ENCODE measurements at regions not wholly inside any gene's neighbourhood (a gene's known extent, or its start where the extent isn't known, plus 50 kb on each side); places are given as distances from the start of the nearest gene placed in this dataset.

DNA sequence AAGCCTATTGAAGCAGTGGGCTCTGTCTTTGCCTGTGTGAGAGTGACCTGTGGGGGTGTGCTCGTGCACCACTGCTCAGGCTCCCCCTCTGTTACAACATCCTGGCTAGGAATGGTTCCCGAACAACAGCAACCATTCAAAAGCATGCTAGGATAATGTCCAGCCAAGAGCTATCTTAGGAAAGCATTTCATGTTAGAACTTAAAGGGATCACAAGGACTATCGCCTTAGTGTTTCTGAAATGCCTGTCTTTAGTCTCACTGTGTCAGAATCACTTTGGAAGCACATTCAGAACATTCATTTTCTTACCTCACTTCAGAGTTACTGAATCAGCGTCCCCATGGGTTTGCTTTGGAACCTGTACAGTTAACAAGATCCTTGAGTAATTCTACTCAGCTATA is 134.9 kb upstream of the DSEL start:
- TF ChIP-seq, protein P1, sequence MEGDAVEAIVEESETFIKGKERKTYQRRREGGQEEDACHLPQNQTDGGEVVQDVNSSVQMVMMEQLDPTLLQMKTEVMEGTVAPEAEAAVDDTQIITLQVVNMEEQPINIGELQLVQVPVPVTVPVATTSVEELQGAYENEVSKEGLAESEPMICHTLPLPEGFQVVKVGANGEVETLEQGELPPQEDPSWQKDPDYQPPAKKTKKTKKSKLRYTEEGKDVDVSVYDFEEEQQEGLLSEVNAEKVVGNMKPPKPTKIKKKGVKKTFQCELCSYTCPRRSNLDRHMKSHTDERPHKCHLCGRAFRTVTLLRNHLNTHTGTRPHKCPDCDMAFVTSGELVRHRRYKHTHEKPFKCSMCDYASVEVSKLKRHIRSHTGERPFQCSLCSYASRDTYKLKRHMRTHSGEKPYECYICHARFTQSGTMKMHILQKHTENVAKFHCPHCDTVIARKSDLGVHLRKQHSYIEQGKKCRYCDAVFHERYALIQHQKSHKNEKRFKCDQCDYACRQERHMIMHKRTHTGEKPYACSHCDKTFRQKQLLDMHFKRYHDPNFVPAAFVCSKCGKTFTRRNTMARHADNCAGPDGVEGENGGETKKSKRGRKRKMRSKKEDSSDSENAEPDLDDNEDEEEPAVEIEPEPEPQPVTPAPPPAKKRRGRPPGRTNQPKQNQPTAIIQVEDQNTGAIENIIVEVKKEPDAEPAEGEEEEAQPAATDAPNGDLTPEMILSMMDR (IDR thresholded peaks at IDR 0.05; ENCODE audit: control insufficient read depth, extremely low read depth, insufficient read depth), result no peak
- H3K4me3 ChIP-seq (ENCODE audit: low read depth, low read length), result no peak overlapping the region
- DNase-seq (ENCODE audit: low read depth), result peak; percentile 38

DNA sequence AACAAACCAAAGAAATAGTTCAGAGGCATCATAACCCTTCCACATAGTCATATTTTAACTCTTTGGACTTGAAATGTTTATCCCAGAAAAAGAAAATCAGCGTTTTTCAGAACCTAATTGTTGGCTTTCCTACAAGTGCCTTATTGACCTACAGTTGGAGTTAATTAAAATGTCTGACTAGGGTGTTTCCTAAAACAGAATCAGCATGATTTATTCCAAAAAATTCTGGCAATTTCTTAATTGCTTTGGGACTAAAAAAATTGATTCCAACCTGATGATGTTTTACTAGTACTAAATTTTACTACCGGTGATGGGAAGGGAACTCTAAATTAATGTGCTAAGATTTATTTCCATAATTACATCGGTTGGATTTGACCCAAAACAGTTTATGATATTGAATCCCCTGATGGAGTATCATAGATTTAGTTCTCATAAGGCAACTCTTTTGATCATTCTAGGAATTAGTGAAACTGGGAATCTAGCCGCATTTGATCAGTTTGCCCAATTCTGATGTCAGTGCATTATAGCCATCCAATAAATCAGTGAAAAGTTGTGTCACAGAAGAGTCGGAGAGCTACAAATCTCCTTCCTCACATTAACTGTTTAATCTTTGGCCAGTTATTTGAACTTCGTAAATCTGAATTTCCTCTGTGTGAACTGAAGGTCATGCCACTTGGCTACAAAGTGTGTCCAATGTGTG is 134.3 kb upstream of the DSEL start:
- DNase-seq (ENCODE audit: low read depth), result no peak
- no peak overlapping the region for H3K4me3 ChIP-seq (ENCODE audit: low read depth, low read length)
- TF ChIP-seq, protein P1 (IDR thresholded peaks at IDR 0.05; ENCODE audit: control insufficient read depth, extremely low read depth, insufficient read depth), result no peak

DNA sequence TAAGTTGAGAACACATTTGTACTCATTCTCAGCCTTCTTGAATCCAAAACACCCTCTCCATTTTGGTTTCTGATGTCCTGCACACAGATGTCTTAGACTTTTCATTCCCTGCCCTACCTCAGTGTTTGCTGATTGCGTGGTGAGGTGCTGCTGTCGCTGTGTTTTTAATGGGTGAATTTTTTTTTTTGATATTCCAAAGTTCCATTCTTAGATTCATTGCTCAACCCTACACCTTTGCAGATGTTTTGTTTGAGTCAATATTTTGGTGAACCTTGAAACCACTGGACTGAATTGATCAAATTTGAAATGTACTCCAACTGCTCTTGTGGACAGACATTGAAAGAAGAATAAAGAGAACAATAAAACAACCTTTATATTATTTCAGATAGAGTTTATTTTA is 130.4 kb upstream of the DSEL start:
- no peak for DNase-seq (ENCODE audit: low read depth)
- TF ChIP-seq, protein P1 (IDR thresholded peaks at IDR 0.05; ENCODE audit: control insufficient read depth, extremely low read depth, insufficient read depth), result no peak

DNA sequence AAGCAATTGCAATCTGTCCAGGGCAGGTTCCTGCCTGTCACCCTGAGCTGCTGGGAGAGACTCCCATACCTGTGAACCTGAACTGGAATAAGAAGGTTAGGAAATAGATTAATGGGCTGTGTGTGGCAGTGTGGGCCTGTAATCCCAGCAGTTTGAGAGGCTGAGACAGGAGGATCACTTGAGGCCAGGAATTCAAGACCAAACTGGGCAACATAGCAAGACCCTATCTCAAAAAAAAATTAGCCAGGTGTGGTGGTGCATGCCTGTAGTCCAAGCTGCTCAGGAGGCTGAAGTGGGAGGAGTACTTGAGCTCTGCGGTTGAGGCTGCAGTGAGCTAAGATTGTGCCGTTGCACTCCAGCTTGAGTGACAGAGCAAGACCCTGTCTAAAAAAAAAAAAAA is 127.7 kb upstream of the DSEL start:
- TF ChIP-seq, protein P1 (IDR thresholded peaks at IDR 0.05; ENCODE audit: control insufficient read depth, extremely low read depth, insufficient read depth), result no peak
- no peak for DNase-seq (ENCODE audit: low read depth)
- H3K4me3 ChIP-seq (ENCODE audit: low read depth, low read length), result no peak overlapping the region

More for the DNA sequence above, 130.4 kb upstream of the DSEL start:
- H3K4me3 ChIP-seq (ENCODE audit: low read depth, low read length), result no peak overlapping the region

DNA sequence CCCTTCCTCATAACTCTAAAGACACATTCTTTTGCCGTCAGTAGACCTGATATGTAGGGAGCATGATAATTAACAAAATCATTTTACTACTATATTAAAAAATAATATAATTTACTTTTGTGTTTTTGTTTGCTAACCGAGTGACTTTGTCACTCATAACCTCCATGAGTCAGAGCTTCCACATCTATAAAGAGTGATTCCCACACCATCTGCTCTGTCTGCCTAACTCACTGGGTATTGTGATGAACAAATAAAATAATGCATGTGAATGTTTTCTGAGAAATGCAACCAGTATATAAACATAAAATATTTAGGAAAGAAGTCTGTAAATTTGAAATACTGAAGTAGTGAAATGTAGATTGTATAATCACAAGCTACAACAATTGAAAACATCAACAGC is 123.4 kb upstream of the DSEL start:
- H3K4me3 ChIP-seq (ENCODE audit: low read depth, low read length), result no peak overlapping the region
- TF ChIP-seq, protein P1 (IDR thresholded peaks at IDR 0.05; ENCODE audit: control insufficient read depth, extremely low read depth, insufficient read depth), result no peak
- DNase-seq (ENCODE audit: low read depth), result peak; percentile 26

DNA sequence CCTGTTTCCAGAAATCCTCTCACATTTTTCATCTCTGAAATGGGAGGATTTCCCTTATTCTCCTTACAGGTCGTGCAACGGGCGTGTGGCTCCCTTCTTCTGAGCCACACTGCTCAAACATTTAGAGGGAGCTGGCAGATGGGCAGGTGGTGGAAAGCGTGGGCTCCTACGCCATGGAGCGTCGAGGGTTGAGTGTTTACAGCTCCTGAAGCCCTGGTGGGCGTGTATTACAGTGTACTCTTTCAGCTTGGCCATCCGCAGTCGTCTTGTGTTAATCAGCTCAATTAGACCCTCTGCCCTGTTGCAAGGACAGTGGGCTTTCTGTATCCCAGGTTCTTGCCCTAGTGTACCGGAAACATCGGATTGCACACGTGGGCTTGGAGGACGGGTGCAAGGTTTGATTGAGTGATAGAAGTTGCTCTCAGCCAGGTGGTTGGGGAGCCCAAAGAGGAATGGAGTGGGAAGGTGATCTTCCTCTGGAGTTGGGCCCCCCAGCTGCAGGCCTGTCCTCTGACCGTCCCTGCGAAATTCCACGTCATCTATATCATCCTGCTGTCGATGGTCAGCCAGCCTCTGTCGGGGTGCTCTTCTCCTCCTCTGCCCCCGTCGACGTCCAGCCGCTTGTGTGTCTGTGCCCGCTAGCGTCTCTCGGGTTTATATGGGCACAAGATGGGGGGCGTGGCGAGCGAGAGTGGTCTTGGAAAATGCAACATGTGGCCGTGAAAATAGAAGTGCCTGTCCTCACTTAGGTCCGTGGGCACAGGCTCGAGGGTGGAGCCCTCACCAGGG is 120.3 kb upstream of the DSEL start:
- H3K4me3 ChIP-seq (ENCODE audit: low read depth, low read length), result no peak overlapping the region
- TF ChIP-seq, protein P1 (IDR thresholded peaks at IDR 0.05; ENCODE audit: control insufficient read depth, extremely low read depth, insufficient read depth), result no peak
- DNase-seq (ENCODE audit: low read depth), result no peak
